Large intestine (tissue), 3 donors: ENCODE measurements at regions not wholly inside any gene's neighbourhood (a gene's known extent, or its start where the extent isn't known, plus 50 kb on each side); places are given as distances from the start of the nearest gene placed in this dataset.

ENCODE experiments used
- DNase-seq, 2 donors: peaks; one replicate each; pipeline versions ENCODE4 v3.0.0 to v3.0.0-alpha.2; 2013
- H3K27ac ChIP-seq: one replicate; pipeline ENCODE4 v1.5.1; 2013; ENCODE audit warnings: low read length
- H3K27me3 ChIP-seq: 2 replicates; pipeline ENCODE4 v1.6.1; 2013; ENCODE audit warnings: low read length; ENCODE audit not compliant: control insufficient read depth, insufficient read depth
- H3K36me3 ChIP-seq: 2 replicates; pipeline ENCODE4 v1.6.1; 2013; ENCODE audit warnings: low read length; ENCODE audit not compliant: control insufficient read depth, insufficient read depth
- H3K4me1 ChIP-seq: one replicate; pipeline ENCODE4 v1.6.1; 2013; ENCODE audit warnings: low read length; ENCODE audit not compliant: control insufficient read depth, insufficient read depth
- H3K4me3 ChIP-seq: one replicate; pipeline ENCODE4 v1.5.1; 2013; ENCODE audit warnings: low read length
- H3K9me3 ChIP-seq: one replicate; pipeline ENCODE4 v1.6.1; 2013; ENCODE audit warnings: mild to moderate bottlenecking, low read depth, low read length, moderate library complexity; ENCODE audit not compliant: control insufficient read depth
- WGBS: methylation state at CpG from one replicate; pipeline ENCODE4 v1.1.5; 2013; ENCODE audit warnings: low lambda C conversion rate; ENCODE audit not compliant: insufficient coverage; 5-methylcytosine and 5-hydroxymethylcytosine counted together

DNA sequence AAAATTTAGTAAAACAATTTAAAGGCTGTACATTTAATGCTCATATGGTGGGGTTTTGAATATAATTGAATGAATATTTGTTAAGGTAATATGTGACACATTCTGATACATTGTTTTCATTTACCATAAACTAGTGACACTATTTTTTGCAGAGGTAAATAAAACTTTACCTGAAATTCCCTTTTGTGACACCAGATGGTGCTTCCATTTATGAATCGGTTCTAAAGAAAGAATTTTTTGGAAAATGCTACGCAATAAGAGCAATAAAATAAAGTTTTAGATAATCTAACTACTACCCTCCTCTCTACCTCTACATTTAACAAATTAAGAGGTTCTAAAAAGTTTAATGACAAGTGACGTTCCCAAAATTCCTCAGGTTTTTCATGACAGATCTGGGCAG is 448.9 kb downstream of the MAGEB5 start:
- Histone ChIP-seq H3K27ac (no peak overlapping the region), H3K4me3 (no peak overlapping the region), H3K27me3 (no peaks in the 10 kb centered on the region), H3K9me3 (no peaks in the 10 kb centered on the region), H3K4me1 (no peaks in the 10 kb centered on the region), H3K36me3 (no peaks in the 10 kb centered on the region)
- no peak for DNase-seq
- no CpG with 5 or more reads among the region's 3 CpGs for WGBS

DNA sequence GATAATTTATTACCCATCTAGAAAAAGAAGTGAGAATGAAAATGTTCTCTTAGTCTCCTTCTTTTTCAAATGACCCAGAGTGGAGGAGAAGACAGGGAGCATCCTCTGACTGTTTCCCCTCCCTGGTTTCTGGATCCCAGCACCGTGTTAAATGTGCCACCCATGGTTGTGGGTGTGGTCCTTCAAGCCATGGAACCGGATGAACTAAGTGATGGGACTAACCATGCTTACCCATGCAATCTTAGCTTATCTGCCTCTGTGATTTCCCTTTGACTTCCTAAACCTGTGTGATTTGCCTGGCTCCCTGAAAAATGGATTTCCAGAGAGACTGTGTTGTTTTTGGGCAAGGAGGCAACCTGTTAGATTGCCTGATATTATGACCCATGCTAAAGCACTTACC is 437.1 kb downstream of the MAGEB5 start:
- H3K4me1 ChIP-seq, result no peaks in the 10 kb centered on the region
- no peak for DNase-seq
- H3K9me3 ChIP-seq, result no peaks in the 10 kb centered on the region
- H3K27ac ChIP-seq, result no peak overlapping the region
- H3K27me3 ChIP-seq, result no peaks in the 10 kb centered on the region
- WGBS, result no CpG with 5 or more reads among the region's 2 CpGs
- H3K4me3 ChIP-seq, result no peak overlapping the region
- no peaks in the 10 kb centered on the region for H3K36me3 ChIP-seq

DNA sequence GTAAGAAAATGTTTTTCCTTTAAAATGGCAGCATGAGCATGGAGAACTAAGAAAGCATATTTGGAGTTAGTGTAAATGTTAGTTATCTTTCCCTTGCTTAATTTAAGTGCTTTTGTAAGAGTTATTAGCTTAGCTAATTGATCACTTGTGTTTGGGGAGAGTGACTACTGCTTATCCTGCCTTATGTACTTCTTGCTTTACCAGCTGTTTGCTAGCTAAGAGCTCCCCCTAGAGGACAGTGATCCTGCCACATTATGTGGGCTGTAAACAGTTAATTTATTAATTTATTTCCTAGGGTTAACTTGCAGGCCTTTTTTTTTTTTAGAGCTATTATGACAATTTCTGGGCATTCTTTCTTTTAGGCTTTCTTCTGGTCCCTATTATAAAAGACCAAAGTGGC is 435.8 kb downstream of the MAGEB5 start:
- Histone ChIP-seq H3K4me3 (no peak overlapping the region), H3K27ac (no peak overlapping the region), H3K9me3 (no peaks in the 10 kb centered on the region), H3K27me3 (no peaks in the 10 kb centered on the region), H3K4me1 (no peaks in the 10 kb centered on the region), H3K36me3 (no peaks in the 10 kb centered on the region)
- DNase-seq, result no peak

GRCh38 chrX:26649534-26649933 is 433.6 kb downstream of the MAGEB5 start:
- no peaks in the 10 kb centered on the region for H3K27me3 ChIP-seq
- WGBS, result no CpG with 5 or more reads among the region's 7 CpGs
- no peak for DNase-seq

DNA sequence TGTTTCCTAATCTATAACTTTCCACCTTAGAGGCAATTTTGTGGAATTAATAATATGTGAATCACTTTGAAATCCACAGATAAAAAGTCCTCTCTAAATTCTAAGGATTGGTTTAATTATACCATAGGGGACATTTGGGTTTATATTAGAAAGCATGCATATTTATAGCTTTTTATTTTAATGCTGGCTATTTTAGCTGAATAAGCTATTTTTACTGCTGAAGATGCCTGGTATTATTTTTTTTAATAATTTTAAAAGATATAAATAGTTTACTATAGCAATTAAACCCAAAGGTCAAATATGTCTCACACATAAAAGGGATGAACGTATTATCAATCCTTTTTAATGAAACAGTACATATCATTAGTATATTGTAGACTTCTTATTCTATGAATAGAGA is 415.4 kb downstream of the MAGEB5 start:
- Histone ChIP-seq H3K4me1 (no peaks in the 10 kb centered on the region), H3K4me3 (no peak overlapping the region), H3K36me3 (no peaks in the 10 kb centered on the region), H3K27ac (no peak overlapping the region), H3K27me3 (no peaks in the 10 kb centered on the region), H3K9me3 (no peaks in the 10 kb centered on the region)
- DNase-seq, result no peak
- WGBS, result no CpG with 5 or more reads among the region's 1 CpG

More at GRCh38 chrX:26649534-26649933, 433.6 kb downstream of the MAGEB5 start:
- Histone ChIP-seq H3K9me3 (no peaks in the 10 kb centered on the region), H3K4me3 (no peak overlapping the region), H3K4me1 (no peaks in the 10 kb centered on the region), H3K36me3 (no peaks in the 10 kb centered on the region), H3K27ac (no peak overlapping the region)

DNA sequence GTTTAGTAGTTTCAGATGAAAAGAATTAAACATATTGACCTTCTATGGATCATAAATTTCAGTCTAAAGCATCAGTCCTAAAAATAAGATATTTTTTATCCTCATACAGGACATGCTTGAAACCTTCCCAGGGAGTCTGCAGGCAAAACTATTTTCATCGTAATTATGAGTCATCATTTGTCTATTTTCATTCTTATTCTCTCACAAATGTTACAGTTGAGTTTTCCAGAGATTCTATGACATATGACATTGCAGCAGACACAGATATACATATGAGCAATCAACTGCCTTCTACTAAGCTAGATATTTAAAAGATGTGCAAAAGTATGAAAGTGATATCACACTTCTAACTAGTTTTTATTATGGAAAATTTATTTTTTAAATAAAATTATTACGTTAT is 398.0 kb downstream of the MAGEB5 start:
- Histone ChIP-seq H3K27me3 (no peaks in the 10 kb centered on the region), H3K4me3 (no peak overlapping the region), H3K9me3 (no peaks in the 10 kb centered on the region), H3K36me3 (no peaks in the 10 kb centered on the region), H3K27ac (no peak overlapping the region), H3K4me1 (no peaks in the 10 kb centered on the region)
- no peak for DNase-seq
- no CpG with 5 or more reads among the region's 2 CpGs for WGBS

DNA sequence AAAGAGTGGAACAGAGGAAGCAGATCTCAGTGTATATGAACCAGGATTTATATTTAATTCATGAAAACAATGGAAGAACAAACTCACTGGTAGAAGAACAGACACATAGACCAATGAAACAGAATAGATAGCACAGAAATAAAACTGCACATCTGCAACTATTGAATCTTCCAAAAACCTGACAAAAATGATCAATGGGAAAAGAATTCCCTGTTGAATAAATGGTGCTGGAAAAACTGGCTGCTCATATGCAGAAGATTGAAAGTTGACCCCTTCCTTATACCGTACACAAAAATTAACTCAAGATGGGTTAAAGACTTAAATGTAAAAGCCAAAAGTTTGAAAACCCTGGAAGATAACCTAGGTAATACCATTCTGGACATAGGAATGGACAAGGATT is 391.0 kb downstream of the MAGEB5 start:
- DNase-seq, result no peak
- Histone ChIP-seq H3K4me1 (no peaks in the 10 kb centered on the region), H3K4me3 (no peak overlapping the region), H3K36me3 (no peaks in the 10 kb centered on the region), H3K9me3 (no peaks in the 10 kb centered on the region), H3K27ac (no peak overlapping the region), H3K27me3 (no peaks in the 10 kb centered on the region)
- no CpG with 5 or more reads among the region's 1 CpG for WGBS

GRCh38 chrX:26597981-26598380 is 382.0 kb downstream of the MAGEB5 start:
- Histone ChIP-seq H3K9me3 (no peaks in the 10 kb centered on the region), H3K36me3 (no peaks in the 10 kb centered on the region), H3K27me3 (no peaks in the 10 kb centered on the region), H3K27ac (no peak overlapping the region), H3K4me1 (no peaks in the 10 kb centered on the region), H3K4me3 (no peak overlapping the region)
- no CpG with 5 or more reads among the region's 2 CpGs for WGBS
- no peak for DNase-seq

GRCh38 chrX:26590849-26591248 is 374.9 kb downstream of the MAGEB5 start:
- H3K36me3 ChIP-seq, result no peaks in the 10 kb centered on the region
- 0% methylated on average over 1 of the region's 6 CpGs for WGBS
- no peaks in the 10 kb centered on the region for H3K9me3 ChIP-seq
- H3K27ac ChIP-seq, result no peak overlapping the region
- no peak for DNase-seq
- no peaks in the 10 kb centered on the region for H3K27me3 ChIP-seq
- H3K4me1 ChIP-seq, result no peaks in the 10 kb centered on the region
- H3K4me3 ChIP-seq, result no peak overlapping the region

- Histone ChIP-seq H3K4me3 (no peak overlapping the region), H3K27ac (no peak overlapping the region), H3K27me3 (no peaks in the 10 kb centered on the region), H3K9me3 (no peaks in the 10 kb centered on the region), H3K4me1 (no peaks in the 10 kb centered on the region), H3K36me3 (no peaks in the 10 kb centered on the region)
- WGBS, result no CpG with 5 or more reads among the region's 3 CpGs
- DNase-seq, result peak in 1 of 2 donors; percentile 3
Measured at GRCh38 chrX:26586570-26586969, 370.6 kb downstream of the MAGEB5 start.

DNA sequence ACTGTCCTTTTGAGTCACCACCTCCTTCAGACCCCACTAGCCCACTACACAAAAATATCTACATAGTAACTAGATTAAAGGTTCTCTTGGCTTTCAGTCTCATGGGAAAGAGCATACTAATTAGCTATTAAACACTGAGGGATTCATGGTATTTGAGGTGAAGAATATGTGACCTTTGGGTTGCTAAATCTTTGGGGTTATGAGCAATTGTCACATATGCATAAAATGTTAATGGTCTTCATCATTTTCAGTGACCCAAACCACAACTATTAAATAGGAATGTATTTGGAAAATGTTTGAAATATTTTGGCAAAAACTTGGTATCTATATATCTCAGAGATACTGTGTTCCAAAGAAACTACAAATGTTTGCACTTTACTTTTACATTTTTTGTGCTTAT is 365.1 kb downstream of the MAGEB5 start:
- no peaks in the 10 kb centered on the region for H3K36me3 ChIP-seq
- no peak overlapping the region for H3K4me3 ChIP-seq
- H3K27me3 ChIP-seq, result no peaks in the 10 kb centered on the region
- DNase-seq, result no peak
- H3K4me1 ChIP-seq, result no peaks in the 10 kb centered on the region
- H3K27ac ChIP-seq, result no peak overlapping the region
- no peaks in the 10 kb centered on the region for H3K9me3 ChIP-seq
